GM12874 (cell line): ENCODE measurements at regions not wholly inside any gene's neighbourhood (a gene's known extent, or its start where the extent isn't known, plus 50 kb on each side); places are given as distances from the start of the nearest gene placed in this dataset.

ENCODE experiments used
- TF ChIP-seq, protein P1 (sequence below): IDR thresholded peaks from 2 replicates; pipeline ENCODE4 v1.5.1; 2011; ENCODE audit warnings: low read depth, mild to moderate bottlenecking, control low read depth, low read length, moderate library complexity; ENCODE audit not compliant: insufficient read depth

DNA sequence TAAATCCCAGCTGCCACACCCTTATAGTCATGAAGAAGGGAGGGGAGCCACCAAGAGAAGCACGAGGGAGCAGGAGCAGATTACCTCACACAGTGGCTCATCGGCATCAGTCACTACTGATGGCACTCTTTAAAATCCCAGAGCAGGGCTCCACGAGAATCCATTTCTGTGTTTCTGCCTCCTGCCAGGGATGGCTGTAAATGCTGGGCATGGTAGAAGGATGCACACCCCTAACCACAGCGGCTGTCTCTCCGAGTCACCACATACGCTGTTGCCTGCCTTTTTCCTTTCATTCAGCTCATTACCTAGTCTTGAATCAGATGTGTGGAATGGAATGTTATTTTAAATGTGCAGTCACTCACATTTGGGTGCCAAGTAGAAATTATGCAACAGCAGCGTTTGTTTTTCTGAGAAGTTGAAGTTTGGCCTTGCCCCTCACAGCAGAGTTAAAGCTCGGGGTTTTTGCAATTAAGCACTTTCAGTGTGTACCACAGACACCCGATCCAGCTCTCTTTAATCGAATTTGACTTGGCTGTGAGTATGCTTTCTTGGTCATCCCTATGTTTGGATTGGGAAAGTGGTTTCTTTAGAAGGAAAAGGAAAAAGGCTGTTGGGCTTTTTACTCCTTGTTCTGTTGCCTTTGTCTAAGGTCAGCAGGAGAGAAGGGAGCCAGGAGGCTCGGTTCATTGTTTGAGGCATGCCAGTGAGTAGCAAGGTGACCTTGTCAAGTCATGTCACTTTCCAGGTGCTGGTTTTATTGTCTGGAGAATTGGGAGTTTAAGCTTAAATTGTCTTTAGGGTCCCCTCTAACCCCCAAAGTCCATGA lies 284.2 kb upstream of the TPM1 start:
- TF ChIP-seq, protein P1, sequence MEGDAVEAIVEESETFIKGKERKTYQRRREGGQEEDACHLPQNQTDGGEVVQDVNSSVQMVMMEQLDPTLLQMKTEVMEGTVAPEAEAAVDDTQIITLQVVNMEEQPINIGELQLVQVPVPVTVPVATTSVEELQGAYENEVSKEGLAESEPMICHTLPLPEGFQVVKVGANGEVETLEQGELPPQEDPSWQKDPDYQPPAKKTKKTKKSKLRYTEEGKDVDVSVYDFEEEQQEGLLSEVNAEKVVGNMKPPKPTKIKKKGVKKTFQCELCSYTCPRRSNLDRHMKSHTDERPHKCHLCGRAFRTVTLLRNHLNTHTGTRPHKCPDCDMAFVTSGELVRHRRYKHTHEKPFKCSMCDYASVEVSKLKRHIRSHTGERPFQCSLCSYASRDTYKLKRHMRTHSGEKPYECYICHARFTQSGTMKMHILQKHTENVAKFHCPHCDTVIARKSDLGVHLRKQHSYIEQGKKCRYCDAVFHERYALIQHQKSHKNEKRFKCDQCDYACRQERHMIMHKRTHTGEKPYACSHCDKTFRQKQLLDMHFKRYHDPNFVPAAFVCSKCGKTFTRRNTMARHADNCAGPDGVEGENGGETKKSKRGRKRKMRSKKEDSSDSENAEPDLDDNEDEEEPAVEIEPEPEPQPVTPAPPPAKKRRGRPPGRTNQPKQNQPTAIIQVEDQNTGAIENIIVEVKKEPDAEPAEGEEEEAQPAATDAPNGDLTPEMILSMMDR, result no peak

DNA sequence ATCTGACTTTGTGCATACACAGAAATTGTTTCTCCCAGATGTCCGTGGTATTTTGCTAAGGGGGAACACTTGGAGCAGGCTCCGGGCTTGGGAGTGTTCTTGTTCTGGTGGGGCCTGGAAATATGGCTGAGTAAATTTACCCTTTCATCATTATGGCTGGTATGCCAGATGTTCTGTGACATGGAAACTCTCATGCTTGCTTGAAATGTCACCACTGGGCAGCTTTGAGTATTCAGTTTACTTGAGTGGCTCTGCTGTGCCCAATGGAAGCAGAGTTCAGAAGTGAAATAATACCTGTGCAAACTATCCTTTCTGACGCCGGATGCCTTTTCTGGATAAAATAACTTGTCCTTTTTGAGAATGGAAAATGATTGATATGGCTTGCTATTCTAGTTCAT lies 283.6 kb upstream of the TPM1 start:
- TF ChIP-seq, protein P1, result no peak

DNA sequence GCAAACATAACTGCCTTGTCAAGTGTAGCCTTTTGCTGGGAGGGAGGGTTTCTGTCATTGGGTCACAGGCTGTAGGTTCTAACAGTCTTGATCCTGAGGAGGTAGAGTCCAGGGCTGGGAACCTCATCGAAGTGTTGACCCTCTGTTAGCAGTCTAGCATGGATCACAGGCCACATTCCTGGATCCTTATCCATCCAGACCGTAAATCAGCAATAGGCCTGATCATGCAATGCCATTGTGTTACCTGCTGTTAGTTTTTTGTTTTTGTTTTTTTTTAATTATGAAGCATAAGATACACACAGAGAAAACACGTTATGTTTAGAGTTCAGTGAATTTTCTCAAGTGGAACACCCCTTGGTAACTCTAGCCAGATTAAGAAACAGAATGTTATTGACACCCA lies 282.0 kb upstream of the TPM1 start:
- TF ChIP-seq, protein P1, result no peak

DNA sequence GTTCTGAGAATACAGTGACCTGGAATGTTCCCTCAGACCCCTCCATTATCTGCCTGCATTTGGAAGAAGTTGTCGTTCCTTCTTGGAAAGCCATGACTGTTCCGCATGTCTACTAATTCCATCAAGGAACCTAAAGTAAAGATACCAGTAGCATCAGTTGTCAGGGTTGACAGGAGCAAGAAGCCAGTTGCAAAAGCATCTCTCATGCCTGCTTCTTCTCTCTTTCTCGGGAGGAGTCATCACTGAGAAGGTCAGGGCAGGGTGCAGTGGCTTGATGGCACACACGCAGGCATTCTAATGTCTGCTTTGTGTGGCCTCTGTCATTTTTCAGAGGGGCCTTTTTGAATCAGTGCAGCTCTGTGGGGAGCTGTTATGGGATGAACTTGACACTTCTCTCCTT lies 276.6 kb upstream of the TPM1 start:
- TF ChIP-seq, protein P1, result no peak

DNA sequence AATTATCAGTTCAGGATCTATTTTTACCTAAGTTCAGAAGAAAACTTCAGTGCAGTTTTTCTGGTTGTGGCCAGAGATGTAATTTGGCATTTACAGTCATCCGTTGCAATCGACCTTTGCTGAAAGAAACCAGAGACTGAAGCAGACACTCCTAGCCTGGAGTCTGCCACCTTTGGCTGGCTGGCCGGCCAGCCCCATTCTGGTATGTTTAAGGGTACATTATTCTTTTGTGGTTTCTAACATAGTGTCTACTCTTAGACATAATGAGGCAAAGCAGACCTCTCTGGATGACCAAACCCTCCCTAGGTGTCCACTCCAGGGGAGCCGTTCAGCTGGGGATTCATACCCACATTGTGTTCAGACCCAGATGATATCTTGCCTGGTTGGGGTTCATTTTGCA lies 275.9 kb upstream of the TPM1 start:
- TF ChIP-seq, protein P1, result no peak

DNA sequence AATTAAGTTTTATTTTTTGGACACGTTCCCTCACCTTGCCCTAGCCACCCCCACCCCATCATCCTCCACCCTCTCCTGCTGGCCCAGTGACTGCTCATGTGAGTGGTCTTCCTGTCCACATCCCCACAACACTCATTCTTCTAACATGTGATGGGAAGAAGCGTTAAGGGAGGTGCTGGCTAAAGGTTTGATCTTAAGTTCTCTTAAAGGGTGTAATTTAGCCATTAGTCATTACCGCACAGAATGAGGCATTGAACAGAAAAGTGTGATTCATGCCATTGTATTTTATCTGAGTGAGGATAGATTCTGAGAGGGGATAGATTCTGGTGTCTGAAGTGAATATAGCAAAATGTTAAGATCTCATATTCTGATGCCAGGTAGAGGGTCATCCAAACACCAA lies 272.9 kb upstream of the TPM1 start:
- TF ChIP-seq, protein P1, result no peak

DNA sequence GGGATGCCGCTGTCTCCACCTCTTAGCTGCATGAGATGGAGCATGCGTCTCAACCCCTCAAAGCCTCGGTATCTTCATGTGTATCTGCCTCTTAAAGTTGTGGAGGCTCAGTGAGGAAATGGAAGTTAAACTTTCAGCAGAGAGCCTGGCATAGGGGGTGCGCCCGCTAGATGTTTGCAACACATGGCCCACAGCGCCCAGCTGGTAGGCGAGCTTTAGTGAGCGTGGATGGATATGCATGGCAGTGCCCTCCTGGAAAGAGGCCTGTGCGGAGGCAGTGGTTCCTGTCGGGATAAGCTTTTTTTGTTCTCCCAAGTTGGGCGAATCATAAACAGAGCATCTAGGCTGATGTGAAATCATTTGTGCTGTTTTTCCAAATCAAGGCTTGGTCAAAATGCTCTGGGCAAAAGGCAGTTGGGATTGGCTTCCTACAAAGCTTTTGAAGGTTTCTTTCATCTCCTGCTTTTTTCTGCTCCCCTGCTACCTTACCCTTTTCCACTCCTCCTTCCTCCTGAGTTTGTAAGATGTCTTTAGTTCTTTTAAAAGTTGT lies 272.4 kb upstream of the TPM1 start:
- TF ChIP-seq, protein P1, result no peak
